GM12892 (cell line): ENCODE measurements at regions not wholly inside any gene's neighbourhood (a gene's known extent, or its start where the extent isn't known, plus 50 kb on each side); places are given as distances from the start of the nearest gene placed in this dataset.

Experiments used
- POLR2A ChIP-seq: IDR thresholded peaks from 2 replicates; pipeline ENCODE4 v1.6.1; 2011; ENCODE audit warnings: low read depth, low read length, control low read depth
- POLR2AphosphoS5 ChIP-seq: IDR thresholded peaks from 2 replicates; pipeline ENCODE4 v1.6.1; 2011; ENCODE audit warnings: low read depth, low read length, control low read depth
- TAF1 ChIP-seq: IDR thresholded peaks from 2 replicates; pipeline ENCODE4 v1.6.1; 2011; ENCODE audit warnings: low read depth, mild to moderate bottlenecking, control low read depth, low read length, borderline replicate concordance

DNA sequence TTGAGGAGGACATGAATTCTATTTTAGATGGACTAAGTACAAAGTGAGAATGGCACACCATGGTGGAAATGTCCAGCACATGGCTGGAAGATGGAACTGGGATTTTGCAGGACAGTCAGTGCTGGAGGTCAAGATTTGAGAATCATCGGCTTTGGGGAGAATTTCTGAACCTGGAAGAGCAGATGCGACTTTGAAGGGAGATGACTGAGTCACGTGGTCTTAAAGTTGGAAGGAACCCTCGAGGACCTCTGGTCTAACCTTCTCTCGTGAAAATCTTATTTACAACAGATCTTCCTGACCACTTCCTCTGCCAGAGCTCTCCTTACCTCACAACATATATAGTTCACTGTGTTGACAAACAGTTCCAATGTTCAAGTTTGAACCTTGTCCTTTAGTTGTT lies 415.4 kb downstream of the ATP23 start:
- TF ChIP-seq TAF1, result no peak
- TF ChIP-seq POLR2AphosphoS5, result no peak
- no peak for TF ChIP-seq POLR2A
